OCI-LY1 (cell line): ENCODE measurements at regions not wholly inside any gene's neighbourhood (a gene's known extent, or its start where the extent isn't known, plus 50 kb on each side); places are given as distances from the start of the nearest gene placed in this dataset.

ENCODE experiments used
- H2AFZ ChIP-seq: fragments of 200-600 bp; sonication (generic), shearing (Covaris generic); 2 replicates; pipeline ENCODE4 v1.6.0; 2014; ENCODE audit warnings: antibody characterized with exemption, mild to moderate bottlenecking, low read length
- H3F3A ChIP-seq: fragments of 200-600 bp; sonication (generic), shearing (Covaris generic); 2 replicates; pipeline ENCODE4 v1.6.0; 2014; ENCODE audit warnings: mild to moderate bottlenecking, antibody characterized with exemption, low read length, moderate library complexity; ENCODE audit not compliant: insufficient read depth
- H3K27ac ChIP-seq: fragments of 200-600 bp; sonication (generic); 2 replicates; pipeline ENCODE4 v1.5.1; 2014; ENCODE audit warnings: low read length, mixed run types, mild to moderate bottlenecking, low read depth; ENCODE audit not compliant: poor library complexity, severe bottlenecking
- H3K27me3 ChIP-seq: fragments of 200-600 bp; sonication (generic); 2 replicates; pipeline ENCODE4 v1.6.0; 2014; ENCODE audit warnings: antibody characterized with exemption, mild to moderate bottlenecking, low read length, moderate library complexity; ENCODE audit not compliant: insufficient read depth
- H3K36me3 ChIP-seq: fragments of 200-600 bp; sonication (generic); 2 replicates; pipeline ENCODE4 v1.6.1; 2014; ENCODE audit warnings: mild to moderate bottlenecking, antibody characterized with exemption, low read length, moderate library complexity, mixed read lengths; ENCODE audit not compliant: insufficient read depth
- H3K4me1 ChIP-seq: fragments of 200-600 bp; sonication (generic); 2 replicates; pipeline ENCODE4 v1.5.1; 2014; ENCODE audit warnings: mild to moderate bottlenecking, low read length, moderate library complexity; ENCODE audit not compliant: insufficient read depth, severe bottlenecking
- H3K4me2 ChIP-seq: fragments of 200-600 bp; sonication (generic), shearing (Covaris generic); 2 replicates; pipeline ENCODE4 v1.6.1; 2014; ENCODE audit warnings: low read length
- H3K4me3 ChIP-seq: fragments of 200-600 bp; sonication (generic); 2 replicates; pipeline ENCODE4 v1.5.1; 2014; ENCODE audit warnings: low read length, low read depth, mild to moderate bottlenecking, mixed read lengths; ENCODE audit not compliant: poor library complexity, severe bottlenecking
- H3K79me2 ChIP-seq: fragments of 200-600 bp; shearing (Covaris generic); 2 replicates; pipeline ENCODE4 v1.6.1; 2016; ENCODE audit warnings: mixed run types, low read length, mixed read lengths; ENCODE audit not compliant: insufficient read depth
- H3K9ac ChIP-seq: fragments of 200-600 bp; sonication (generic), shearing (Covaris generic); 2 replicates; pipeline ENCODE4 v1.6.1; 2014; ENCODE audit warnings: mild to moderate bottlenecking, low read length, mixed read lengths
- H3K9me2 ChIP-seq: fragments of 200-600 bp; sonication (generic), shearing (Covaris generic); 2 replicates; pipeline ENCODE4 v1.6.1; 2014; ENCODE audit warnings: low read depth, mild to moderate bottlenecking, low read length, mixed read lengths
- H3K9me3 ChIP-seq: fragments of 200-600 bp; shearing (Covaris generic); 2 replicates; pipeline ENCODE4 v1.6.1; 2014; ENCODE audit warnings: low read length, mixed read lengths
- H4K20me1 ChIP-seq: fragments of 200-600 bp; sonication (generic), shearing (Covaris generic); 2 replicates; pipeline ENCODE4 v1.6.0; 2016; ENCODE audit warnings: mild to moderate bottlenecking, low read length; ENCODE audit not compliant: insufficient read depth
- CTCF ChIP-seq: fragments of 200-600 bp; sonication (generic), shearing (Covaris generic); IDR thresholded peaks from 2 replicates; pipeline ENCODE4 v1.5.1; 2017; ENCODE audit warnings: mild to moderate bottlenecking, antibody characterized with exemption, low read length, moderate library complexity, mixed read lengths
- EZH2 ChIP-seq: fragments of 200-600 bp; sonication (generic), shearing (Covaris generic); IDR thresholded peaks from 2 replicates; pipeline ENCODE4 v1.8.0; 2017; ENCODE audit warnings: borderline replicate concordance, mixed run types, mild to moderate bottlenecking, antibody characterized with exemption, low read length, moderate library complexity, mixed read lengths

GRCh38 chr18:52280702-52281101 lies 59.3 kb upstream of the DCC start:
- Histone ChIP-seq H4K20me1 (no peaks in the 10 kb centered on the region), H3K9me3 (no peaks in the 10 kb centered on the region), H3K27me3 (no peaks in the 10 kb centered on the region), H3K4me1 (no peaks in the 10 kb centered on the region), H3K36me3 (no peaks in the 10 kb centered on the region), H3K9me2 (no peaks in the 10 kb centered on the region), H2AFZ (no peak overlapping the region), H3K79me2 (no peaks in the 10 kb centered on the region), H3K27ac (no peak overlapping the region), H3F3A (no peaks in the 10 kb centered on the region), H3K4me2 (no peak overlapping the region), H3K9ac (no peak overlapping the region), H3K4me3 (no peak overlapping the region)
- no peak for TF ChIP-seq CTCF
- TF ChIP-seq EZH2 = no peak

DNA sequence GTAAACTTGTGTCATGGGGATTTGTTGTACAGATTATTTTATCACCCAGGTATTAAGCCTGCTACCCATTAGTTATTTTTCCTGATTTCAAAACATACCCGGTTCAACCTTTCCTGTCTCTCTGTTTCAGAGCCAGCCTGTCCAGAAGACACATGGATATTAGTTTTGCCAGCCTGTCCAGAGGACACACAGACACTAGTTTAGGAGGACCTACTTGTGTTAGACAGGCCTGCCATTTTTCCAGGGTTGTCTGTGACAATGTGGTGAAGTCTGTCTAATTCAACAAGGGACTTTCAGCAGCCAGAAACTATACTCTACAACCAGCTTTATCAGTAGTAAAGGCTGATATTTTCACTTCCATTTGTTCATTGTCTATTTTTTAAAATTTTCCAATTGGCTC lies 56.1 kb upstream of the DCC start:
- Histone ChIP-seq H3F3A (no peaks in the 10 kb centered on the region), H2AFZ (no peak overlapping the region), H3K79me2 (no peaks in the 10 kb centered on the region), H3K4me2 (no peak overlapping the region), H3K27ac (no peak overlapping the region), H3K9ac (no peak overlapping the region), H3K4me1 (no peaks in the 10 kb centered on the region), H3K9me2 (no peaks in the 10 kb centered on the region), H4K20me1 (no peaks in the 10 kb centered on the region), H3K36me3 (no peaks in the 10 kb centered on the region), H3K4me3 (no peak overlapping the region), H3K27me3 (no peaks in the 10 kb centered on the region), H3K9me3 (no peaks in the 10 kb centered on the region)
- TF ChIP-seq CTCF = no peak
- no peak for TF ChIP-seq EZH2

DNA sequence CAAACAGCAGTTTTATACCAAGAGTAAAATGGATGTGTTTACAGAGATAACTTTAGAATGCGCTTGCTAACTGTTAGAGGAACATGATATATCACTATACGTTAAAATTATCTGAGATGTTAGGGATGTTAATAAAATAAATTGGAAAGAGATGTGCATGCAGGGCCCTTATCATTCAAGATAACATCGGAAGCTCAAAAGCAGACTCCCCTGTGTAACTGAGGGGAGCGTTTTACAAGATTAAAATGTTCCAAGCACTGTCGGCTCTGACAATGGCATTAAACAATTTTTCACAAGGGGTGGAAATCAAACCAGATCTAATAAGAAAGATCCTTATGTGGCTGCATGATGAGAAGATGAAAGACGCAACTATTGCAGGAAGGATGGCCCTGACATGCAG lies 53.3 kb upstream of the DCC start:
- Histone ChIP-seq H3K27ac (no peak overlapping the region), H3K9me3 (no peaks in the 10 kb centered on the region), H3K27me3 (no peaks in the 10 kb centered on the region), H4K20me1 (no peaks in the 10 kb centered on the region), H3K36me3 (no peaks in the 10 kb centered on the region), H2AFZ (no peak overlapping the region), H3F3A (no peaks in the 10 kb centered on the region), H3K4me2 (no peak overlapping the region), H3K4me1 (no peaks in the 10 kb centered on the region), H3K79me2 (no peaks in the 10 kb centered on the region), H3K9me2 (no peaks in the 10 kb centered on the region), H3K9ac (no peak overlapping the region), H3K4me3 (no peak overlapping the region)
- TF ChIP-seq EZH2 = no peak
- no peak for TF ChIP-seq CTCF
